ENCODE measurements at regions not wholly inside any gene's neighbourhood (a gene's known extent, or its start where the extent isn't known, plus 50 kb on each side); places are given as distances from the start of the nearest gene placed in this dataset.
"Not testable (repeated sequence)": the region's sequence is repeated elsewhere in the genome, so short reads cannot be mapped to it uniquely, and the experiment has no call there.

DNA sequence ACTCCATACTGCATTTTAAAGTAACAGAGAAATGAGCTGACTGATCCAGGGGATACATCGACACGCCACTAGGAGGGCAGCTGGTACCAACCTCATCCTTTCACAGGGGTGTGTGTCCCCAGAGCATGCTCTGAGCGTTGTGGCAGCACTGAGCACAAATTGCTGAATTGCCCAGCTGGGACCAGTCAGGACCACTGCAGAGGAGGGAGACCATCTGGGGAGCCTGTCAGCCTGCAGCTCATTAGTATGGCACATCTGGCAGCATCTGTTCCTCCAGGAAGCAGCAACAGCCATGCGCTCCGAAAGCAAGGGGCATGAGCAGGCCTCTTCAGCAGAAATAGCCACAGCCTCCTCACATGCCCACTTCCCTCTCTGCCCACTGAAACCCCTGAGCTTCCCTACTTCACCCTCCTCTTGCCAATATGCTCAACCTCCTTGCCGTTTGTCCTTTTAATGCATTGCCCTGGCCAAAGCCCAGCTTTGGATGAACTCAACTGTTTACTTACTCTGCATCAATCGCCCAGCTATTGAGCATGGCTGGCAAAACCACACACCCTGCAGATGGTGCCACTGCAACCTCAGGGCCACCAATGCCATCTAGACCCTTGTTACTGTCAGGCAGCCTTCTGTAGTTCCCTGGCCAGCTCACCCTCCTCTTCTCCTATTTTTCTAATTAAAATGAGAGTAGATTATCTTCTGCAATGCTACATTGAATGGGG is 77.6 kb upstream of the NEDD9 start:
- FAIRE-seq (no peak), DNase-seq (ENCODE audit: insufficient read length) (no peak)
- TF ChIP-seq POLR2AphosphoS5 (IDR thresholded peaks at IDR 0.05; ENCODE audit: low read depth, low read length) (no peak), POLR2A (IDR thresholded peaks at IDR 0.05; ENCODE audit: low read depth, low read length) (no peak), TAF1 (IDR thresholded peaks at IDR 0.05; ENCODE audit: borderline replicate concordance, low read depth, low read length) (no peak)

GRCh38 chr6:11307226-11307625 is 74.8 kb upstream of the NEDD9 start:
- FAIRE-seq (no peak), DNase-seq (ENCODE audit: insufficient read length) (no peak)
- TF ChIP-seq POLR2A (IDR thresholded peaks at IDR 0.05; ENCODE audit: low read depth, low read length) (no peak), POLR2AphosphoS5 (IDR thresholded peaks at IDR 0.05; ENCODE audit: low read depth, low read length) (no peak)

- FAIRE-seq (no peak), DNase-seq (ENCODE audit: insufficient read length) (no peak)
- no peak for TF ChIP-seq TAF1 (IDR thresholded peaks at IDR 0.05; ENCODE audit: borderline replicate concordance, low read depth, low read length)
- no peak for TF ChIP-seq POLR2A (IDR thresholded peaks at IDR 0.05; ENCODE audit: low read depth, low read length)
- TF ChIP-seq POLR2AphosphoS5 (IDR thresholded peaks at IDR 0.05; ENCODE audit: low read depth, low read length) = no peak
These were observed 72.5 kb upstream of the NEDD9 start for GRCh38 chr6:11304946-11305345.

GRCh38 chr6:11299876-11300428 is 67.5 kb upstream of the NEDD9 start:
- not testable (repeated sequence) for DNase-seq (ENCODE audit: insufficient read length); FAIRE-seq

GRCh38 chr6:11299421-11299784 is 66.9 kb upstream of the NEDD9 start:
- not testable (repeated sequence) for FAIRE-seq; DNase-seq (ENCODE audit: insufficient read length)

DNA sequence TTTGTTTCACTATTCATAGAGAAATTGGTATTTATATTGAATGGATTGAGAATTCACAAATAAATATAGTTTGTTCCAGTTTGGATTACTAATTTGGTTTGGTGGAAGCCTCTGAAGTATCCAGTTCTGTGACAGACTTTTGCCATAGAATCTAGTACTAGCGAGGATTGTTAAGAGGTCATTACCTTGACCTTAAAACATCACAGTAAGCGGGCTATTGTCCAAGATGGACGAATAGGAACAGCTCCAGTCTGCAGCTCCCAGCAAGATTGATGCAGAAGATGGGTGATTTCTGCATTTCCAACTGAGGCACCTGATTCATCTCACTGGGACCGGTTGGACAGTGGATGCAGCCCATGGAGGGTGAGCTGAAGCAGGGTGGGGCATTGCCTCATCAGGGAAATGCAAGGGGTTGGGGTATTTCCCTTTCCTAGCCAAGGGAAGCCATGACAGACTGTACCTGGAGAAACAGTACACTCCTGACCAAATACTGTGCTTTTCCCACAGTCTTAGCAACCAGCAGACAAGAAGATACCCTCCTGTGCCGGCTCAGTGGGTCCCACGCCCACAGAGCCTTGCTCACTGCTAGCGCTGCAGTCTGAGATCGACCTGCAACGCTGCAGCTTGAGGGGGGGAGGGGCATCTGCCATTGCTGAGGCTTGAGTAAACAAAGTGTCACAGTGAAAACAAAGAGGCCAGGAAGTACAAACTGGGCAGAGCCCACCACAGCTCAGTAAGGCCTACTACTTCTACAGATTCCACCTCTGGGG is 66.4 kb upstream of the NEDD9 start:
- no peak for TF ChIP-seq POLR2AphosphoS5 (IDR thresholded peaks at IDR 0.05; ENCODE audit: low read depth, low read length)
- no peak for TF ChIP-seq POLR2A (IDR thresholded peaks at IDR 0.05; ENCODE audit: low read depth, low read length)
- FAIRE-seq = no peak
- no peak for DNase-seq (ENCODE audit: insufficient read length)

DNA sequence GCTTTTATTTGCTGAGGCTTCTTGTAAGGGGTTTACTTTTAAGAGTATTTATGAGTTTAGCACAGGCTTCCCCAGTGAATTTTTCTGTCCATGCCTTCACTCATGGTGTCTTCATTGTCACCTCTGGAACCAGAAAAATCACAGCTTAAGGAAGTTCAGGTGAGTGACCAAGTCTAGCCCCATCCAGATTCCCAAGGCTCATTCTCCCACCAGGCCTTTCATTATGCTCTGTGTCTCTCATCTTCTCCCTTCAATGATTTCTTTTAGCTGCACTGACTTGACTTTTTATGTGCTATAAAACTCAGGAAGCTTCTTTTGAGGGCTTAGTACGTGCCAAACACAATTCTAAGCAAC is 64.9 kb upstream of the NEDD9 start:
- FAIRE-seq = no peak
- TF ChIP-seq POLR2AphosphoS5 (IDR thresholded peaks at IDR 0.05; ENCODE audit: low read depth, low read length) = no peak
- no peak for TF ChIP-seq TAF1 (IDR thresholded peaks at IDR 0.05; ENCODE audit: borderline replicate concordance, low read depth, low read length)
- TF ChIP-seq POLR2A (IDR thresholded peaks at IDR 0.05; ENCODE audit: low read depth, low read length) = no peak
- DNase-seq (ENCODE audit: insufficient read length) = no peak

DNA sequence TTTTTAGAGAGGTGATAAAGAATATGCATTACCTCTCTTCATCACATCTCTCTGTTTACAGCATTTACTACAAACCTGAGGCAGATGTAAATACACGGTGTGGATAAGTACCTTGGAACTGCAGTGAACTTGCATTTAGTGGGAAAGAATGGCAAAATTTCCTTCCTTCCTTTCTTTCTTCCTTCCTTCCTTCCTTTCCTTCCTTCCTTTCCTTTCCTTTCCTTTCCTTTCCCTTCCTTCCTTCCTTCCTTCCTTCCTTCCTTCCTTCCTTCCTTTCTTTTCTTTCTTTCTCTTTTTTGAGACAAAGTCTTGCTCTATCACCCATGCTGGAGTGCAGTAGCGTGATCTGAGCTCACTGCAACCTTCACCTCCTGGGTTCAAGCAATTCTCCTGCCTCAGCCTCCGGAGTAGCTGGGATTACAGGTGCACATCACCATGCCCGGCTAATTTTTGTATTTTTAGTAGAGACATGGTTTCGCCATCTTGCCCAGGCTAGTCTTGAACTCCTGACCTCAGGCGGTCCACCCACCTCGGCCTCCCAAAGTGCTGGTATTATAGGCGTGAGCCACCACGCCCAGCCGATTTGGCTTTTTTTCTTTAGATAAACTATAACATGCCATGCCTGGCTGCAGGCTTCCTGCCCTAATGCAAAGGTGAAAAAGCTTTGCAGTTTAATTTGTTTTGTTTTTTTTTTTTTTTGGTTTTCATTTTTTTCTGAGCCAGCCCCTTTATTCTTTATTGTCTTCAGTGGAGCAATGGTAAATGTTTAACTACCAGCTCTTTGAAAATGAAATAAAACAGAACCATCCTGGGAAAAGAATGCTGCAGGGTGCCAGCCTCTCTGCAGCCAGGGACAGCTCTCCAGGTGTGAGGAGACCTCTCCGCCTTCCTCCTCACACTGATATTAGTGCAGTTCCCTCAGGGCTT is 64.2 kb upstream of the NEDD9 start:
- TF ChIP-seq POLR2A (IDR thresholded peaks at IDR 0.05; ENCODE audit: low read depth, low read length) (no peak), TAF1 (IDR thresholded peaks at IDR 0.05; ENCODE audit: borderline replicate concordance, low read depth, low read length) (no peak), POLR2AphosphoS5 (IDR thresholded peaks at IDR 0.05; ENCODE audit: low read depth, low read length) (no peak)
- no peak for DNase-seq (ENCODE audit: insufficient read length)
- FAIRE-seq = no peak

GRCh38 chr6:11295969-11296368 is 63.5 kb upstream of the NEDD9 start:
- DNase-seq (ENCODE audit: insufficient read length) (no peak), FAIRE-seq (no peak)
- no peak for TF ChIP-seq TAF1 (IDR thresholded peaks at IDR 0.05; ENCODE audit: borderline replicate concordance, low read depth, low read length)
- no peak for TF ChIP-seq POLR2AphosphoS5 (IDR thresholded peaks at IDR 0.05; ENCODE audit: low read depth, low read length)
- TF ChIP-seq POLR2A (IDR thresholded peaks at IDR 0.05; ENCODE audit: low read depth, low read length) = no peak

- FAIRE-seq (no peak), DNase-seq (ENCODE audit: insufficient read length) (no peak)
These were observed 61.8 kb upstream of the NEDD9 start for GRCh38 chr6:11294228-11294627.

DNA sequence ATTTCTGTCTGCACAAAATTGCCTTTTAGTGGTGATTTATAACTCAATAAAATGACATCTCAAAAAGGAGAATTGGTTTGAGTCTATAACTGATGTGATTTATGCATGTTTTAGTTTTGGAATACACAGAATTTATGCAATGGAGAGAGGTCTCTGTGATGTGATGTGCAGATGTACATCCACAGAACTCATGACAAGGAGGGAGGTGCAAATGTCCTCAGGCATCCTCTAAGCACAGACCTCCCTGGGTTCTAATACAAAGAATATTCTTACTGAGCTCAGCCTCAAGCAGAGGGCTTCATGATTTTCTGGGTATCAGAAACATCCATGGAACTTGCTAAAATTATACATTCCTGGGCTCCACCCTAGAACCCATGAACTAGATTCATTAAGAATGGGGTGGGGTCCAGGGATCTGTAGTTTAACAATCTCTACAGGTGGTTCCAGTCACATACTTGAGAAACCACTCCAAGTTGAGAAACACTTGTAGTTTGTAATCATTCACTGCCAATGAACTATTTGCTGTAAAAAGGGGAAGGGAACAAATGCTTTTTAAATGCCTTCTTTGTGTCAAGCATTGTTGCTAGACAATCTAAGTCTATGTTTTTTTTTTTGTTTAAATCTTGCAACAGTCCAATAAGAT is 60.2 kb upstream of the NEDD9 start:
- no peak for DNase-seq (ENCODE audit: insufficient read length)
- no peak for TF ChIP-seq POLR2AphosphoS5 (IDR thresholded peaks at IDR 0.05; ENCODE audit: low read depth, low read length)
- no peak for TF ChIP-seq TAF1 (IDR thresholded peaks at IDR 0.05; ENCODE audit: borderline replicate concordance, low read depth, low read length)
- no peak for TF ChIP-seq POLR2A (IDR thresholded peaks at IDR 0.05; ENCODE audit: low read depth, low read length)
- FAIRE-seq = no peak

More at GRCh38 chr6:11294228-11294627, 61.8 kb upstream of the NEDD9 start:
- no peak for TF ChIP-seq POLR2A (IDR thresholded peaks at IDR 0.05; ENCODE audit: low read depth, low read length)
- TF ChIP-seq POLR2AphosphoS5 (IDR thresholded peaks at IDR 0.05; ENCODE audit: low read depth, low read length) = no peak
- TF ChIP-seq TAF1 (IDR thresholded peaks at IDR 0.05; ENCODE audit: borderline replicate concordance, low read depth, low read length) = no peak
